ENCODE measurements at regions not wholly inside any gene's neighbourhood (a gene's known extent, or its start where the extent isn't known, plus 50 kb on each side); places are given as distances from the start of the nearest gene placed in this dataset.
"Not testable (repeated sequence)": the region's sequence is repeated elsewhere in the genome, so short reads cannot be mapped to it uniquely, and the experiment has no call there.

DNA sequence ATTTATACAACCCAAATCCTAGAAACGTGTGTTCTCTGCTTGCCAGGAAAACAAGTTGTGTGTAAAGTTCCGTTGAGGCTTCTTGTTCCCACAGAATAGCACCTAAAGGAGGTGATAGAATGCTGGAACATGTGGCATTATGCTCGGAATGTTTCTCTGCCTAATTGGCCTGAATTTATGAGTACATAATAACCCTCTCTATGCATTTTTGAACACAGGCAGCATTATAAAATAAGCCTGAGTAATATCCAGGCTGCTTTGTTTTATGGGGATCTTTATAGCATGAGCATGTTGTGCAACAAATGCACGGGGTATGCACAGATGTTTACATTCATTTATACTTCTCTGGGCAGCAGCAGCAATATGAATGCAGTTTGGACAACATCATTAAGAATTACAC, 385.7 kb downstream of the MBD2 start:
- DNase-seq (ENCODE audit: extremely low read depth in 1 of 4, low spot score in 3 of 4) (no peak), ATAC-seq (no peak), FAIRE-seq (no peak)
- Histone ChIP-seq H3K4me2 (ENCODE audit: insufficient read depth, low read length) (no peak overlapping the region), H4K20me1 (replicated peaks; ENCODE audit: control insufficient read depth, insufficient read depth, low read length) (no peaks in the 10 kb centered on the region), H3K36me3 (ENCODE audit: control insufficient read depth, insufficient read depth, low read length) (no peaks in the 10 kb centered on the region), H3K4me3 (no peak overlapping the region), H3K9me3 (replicated peaks; ENCODE audit: control insufficient read depth, insufficient read depth, low read depth, low read length) (no peaks in the 10 kb centered on the region), H3K27ac (ENCODE audit: extremely low read depth, low read depth, low read length) (no peak overlapping the region), H3K9ac (ENCODE audit: insufficient read depth in 1 of 2, low read depth in 2 of 2, low read length in 2 of 2) (no peak overlapping the region), H3K9me1 (ENCODE audit: control insufficient read depth, insufficient read depth, low read length) (no peaks in the 10 kb centered on the region), H3K4me1 (replicated peaks in 1 of 2; ENCODE audit: control insufficient read depth in 2 of 2, insufficient read depth in 2 of 2, low read length in 2 of 2) (no peaks in the 10 kb centered on the region), H3K79me2 (ENCODE audit: control insufficient read depth, insufficient read depth, low read length) (no peaks in the 10 kb centered on the region), H2AFZ (ENCODE audit: low read depth, low read length) (no peak overlapping the region), H3K27me3 (ENCODE audit: control insufficient read depth in 2 of 2, insufficient read depth in 2 of 2, low read length in 2 of 2) (no peaks in the 10 kb centered on the region)
- intact Hi-C loops (cut with micrococcal nuclease) = no loop called here
- in situ Hi-C loops (cut with MboI) = no loop called here
- BruUV-seq (replicated peaks) = no TSS peak
- ChIA-PET CTCF (ENCODE audit: low intra/inter-chr PET ratio) (no interaction called here), POLR2A (no interaction called here)
- TF ChIP-seq, protein P1, sequence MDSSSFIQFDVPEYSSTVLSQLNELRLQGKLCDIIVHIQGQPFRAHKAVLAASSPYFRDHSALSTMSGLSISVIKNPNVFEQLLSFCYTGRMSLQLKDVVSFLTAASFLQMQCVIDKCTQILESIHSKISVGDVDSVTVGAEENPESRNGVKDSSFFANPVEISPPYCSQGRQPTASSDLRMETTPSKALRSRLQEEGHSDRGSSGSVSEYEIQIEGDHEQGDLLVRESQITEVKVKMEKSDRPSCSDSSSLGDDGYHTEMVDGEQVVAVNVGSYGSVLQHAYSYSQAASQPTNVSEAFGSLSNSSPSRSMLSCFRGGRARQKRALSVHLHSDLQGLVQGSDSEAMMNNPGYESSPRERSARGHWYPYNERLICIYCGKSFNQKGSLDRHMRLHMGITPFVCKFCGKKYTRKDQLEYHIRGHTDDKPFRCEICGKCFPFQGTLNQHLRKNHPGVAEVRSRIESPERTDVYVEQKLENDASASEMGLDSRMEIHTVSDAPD (CRISPR knock-in tag; IDR thresholded peaks at IDR 0.05) = no peak
- TF ChIP-seq SLC30A9 (CRISPR knock-in tag; IDR thresholded peaks at IDR 0.05) = no peak
- TF ChIP-seq ZNF561 (CRISPR knock-in tag; conservative IDR thresholded peaks at IDR 0.05) = no peak
- TF ChIP-seq POLR2AphosphoS2 (IDR thresholded peaks at IDR 0.05; ENCODE audit: low read length) = no peak
- TF ChIP-seq MAFF (IDR thresholded peaks at IDR 0.05; ENCODE audit: low read length) = no peak
- TF ChIP-seq PHTF2 (CRISPR knock-in tag; IDR thresholded peaks at IDR 0.05) = no peak
- TF ChIP-seq SNIP1 (IDR thresholded peaks at IDR 0.05; ENCODE audit: low read depth) = no peak
- TF ChIP-seq HIVEP1 (CRISPR knock-in tag; IDR thresholded peaks at IDR 0.05) = no peak
- TF ChIP-seq XRCC3 (IDR thresholded peaks at IDR 0.05) = no peak
- no peak for TF ChIP-seq ZNF57 (CRISPR knock-in tag; IDR thresholded peaks at IDR 0.05)
- TF ChIP-seq HNRNPK (IDR thresholded peaks at IDR 0.05; ENCODE audit: low read depth, low read length, poor library complexity, severe bottlenecking) = no peak
- no peak for TF ChIP-seq PATZ1 (CRISPR knock-in tag; IDR thresholded peaks at IDR 0.05; ENCODE audit: borderline replicate concordance)
- TF ChIP-seq ZNF175 (CRISPR knock-in tag; IDR thresholded peaks at IDR 0.05; ENCODE audit: low read depth) = no peak
- WGBS (ENCODE audit: insufficient coverage, low coverage, missing lambda C conversion rate) = 0% methylated on average over 4 of the region's 4 CpGs

DNA sequence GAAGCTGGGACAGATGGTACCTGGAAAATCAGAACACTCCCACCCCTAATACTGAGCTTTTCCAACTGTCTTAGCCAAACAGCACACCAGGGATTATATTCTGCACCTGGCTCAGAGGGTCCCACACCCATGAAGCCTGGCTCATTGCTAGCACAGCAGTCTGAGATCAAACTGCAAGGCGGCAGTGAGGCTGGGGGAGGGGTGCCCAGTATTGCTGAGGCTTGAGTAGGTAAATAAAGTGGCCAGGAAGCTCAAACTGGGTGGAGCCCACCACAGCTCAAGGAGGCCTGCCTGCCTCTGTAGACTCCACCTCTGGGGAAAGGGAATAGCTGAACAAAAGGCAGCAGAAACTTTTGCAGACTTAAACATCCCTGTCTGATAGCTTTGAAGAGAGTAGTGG, 403.3 kb downstream of the MBD2 start:
- BruUV-seq (replicated peaks); H3K27me3 ChIP-seq (ENCODE audit: control insufficient read depth in 2 of 2, insufficient read depth in 2 of 2, low read length in 2 of 2); ATAC-seq; FAIRE-seq; H2AFZ ChIP-seq (ENCODE audit: low read depth, low read length); H3K9me3 ChIP-seq (replicated peaks; ENCODE audit: control insufficient read depth, insufficient read depth, low read depth, low read length); H3K36me3 ChIP-seq (ENCODE audit: control insufficient read depth, insufficient read depth, low read length); H3K9ac ChIP-seq (ENCODE audit: insufficient read depth in 1 of 2, low read depth in 2 of 2, low read length in 2 of 2); in situ Hi-C loops (cut with MboI); H3K27ac ChIP-seq (ENCODE audit: extremely low read depth, low read depth, low read length); POLR2A ChIA-PET; H4K20me1 ChIP-seq (replicated peaks; ENCODE audit: control insufficient read depth, insufficient read depth, low read length); DNase-seq (ENCODE audit: extremely low read depth in 1 of 4, low spot score in 3 of 4); H3K79me2 ChIP-seq (ENCODE audit: control insufficient read depth, insufficient read depth, low read length); CTCF ChIA-PET (ENCODE audit: low intra/inter-chr PET ratio); intact Hi-C loops (cut with micrococcal nuclease); H3K4me1 ChIP-seq (replicated peaks in 1 of 2; ENCODE audit: control insufficient read depth in 2 of 2, insufficient read depth in 2 of 2, low read length in 2 of 2); H3K9me1 ChIP-seq (ENCODE audit: control insufficient read depth, insufficient read depth, low read length); H3K4me2 ChIP-seq (ENCODE audit: insufficient read depth, low read length); H3K4me3 ChIP-seq: not testable (repeated sequence)
- 0% methylated on average over 1 of the region's 1 CpG for WGBS (ENCODE audit: insufficient coverage, low coverage, missing lambda C conversion rate)

Data from K562 (cell line).